ENCODE measurements at regions not wholly inside any gene's neighbourhood (a gene's known extent, or its start where the extent isn't known, plus 50 kb on each side); places are given as distances from the start of the nearest gene placed in this dataset.

- TF ChIP-seq CTCF (conservative IDR thresholded peaks at IDR 0.05) = no peak
- H3K27ac ChIP-seq = no peak overlapping the region
Observed at GRCh38 chr5:75975496-75975895, 107.7 kb upstream of the SV2C start.

DNA sequence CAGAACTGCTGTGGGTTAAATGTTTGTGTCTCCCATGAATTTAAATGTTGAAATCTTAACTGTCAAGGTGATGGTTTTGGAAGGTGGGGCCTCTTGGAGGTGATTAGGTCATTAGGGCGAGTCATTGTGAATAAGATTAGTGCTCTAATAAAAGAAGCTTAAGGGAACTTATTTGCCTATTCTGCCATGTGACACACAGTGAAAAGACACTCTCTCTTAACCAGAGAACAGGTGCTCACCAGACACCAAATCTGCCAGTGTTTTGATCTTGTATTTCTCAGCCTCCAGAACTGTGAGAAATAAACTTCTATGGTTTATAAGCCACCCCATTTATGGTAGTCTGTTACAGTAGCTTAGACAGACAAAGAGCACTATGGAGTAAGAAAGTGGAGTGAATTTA lies 117.9 kb upstream of the SV2C start:
- TF ChIP-seq CTCF (conservative IDR thresholded peaks at IDR 0.05) = no peak
- H3K27ac ChIP-seq = no peak overlapping the region

- TF ChIP-seq CTCF (conservative IDR thresholded peaks at IDR 0.05) = no peak
- H3K27ac ChIP-seq = no peak overlapping the region
Observed at GRCh38 chr5:75964008-75964407, 119.2 kb upstream of the SV2C start.

DNA sequence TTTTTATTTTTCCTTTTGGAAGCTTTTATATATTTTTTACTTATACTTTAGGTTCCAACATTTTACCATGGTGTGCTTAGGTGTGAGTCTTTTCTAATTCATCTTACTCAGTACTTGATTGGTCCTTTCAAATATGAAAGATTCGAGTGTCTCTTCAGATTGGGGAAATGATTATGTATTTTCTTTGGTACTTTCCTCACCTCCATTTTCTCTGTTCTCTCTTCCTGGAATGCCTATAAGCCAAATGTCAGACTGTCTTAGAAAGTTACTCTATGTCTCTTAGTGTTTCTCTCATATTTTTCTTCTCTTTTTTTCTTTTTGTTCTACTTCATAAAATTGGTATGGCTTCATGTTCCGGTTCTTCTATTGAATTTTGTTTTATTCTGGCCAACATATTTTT lies 119.6 kb upstream of the SV2C start:
- TF ChIP-seq CTCF (conservative IDR thresholded peaks at IDR 0.05) = no peak
- H3K27ac ChIP-seq = no peak overlapping the region

DNA sequence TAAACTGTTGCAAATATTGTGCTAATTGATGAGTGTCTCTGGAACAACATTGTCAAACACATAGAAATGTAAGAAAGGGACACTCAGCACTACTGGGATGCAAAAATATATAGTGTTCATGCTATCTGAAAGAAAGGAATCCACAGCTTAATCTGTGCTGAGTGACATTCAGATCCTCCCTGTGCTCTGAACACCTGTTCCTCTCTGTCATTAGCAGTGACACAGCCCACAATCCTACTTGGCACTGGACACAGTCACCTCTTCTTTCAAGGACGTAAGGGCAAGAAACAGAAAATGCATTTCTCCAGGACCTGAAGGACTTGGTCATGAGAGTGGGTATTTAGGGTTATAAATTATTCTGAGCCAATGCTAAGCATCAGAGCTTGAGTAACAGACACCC lies 121.4 kb upstream of the SV2C start:
- no peak overlapping the region for H3K27ac ChIP-seq
- TF ChIP-seq CTCF (conservative IDR thresholded peaks at IDR 0.05) = no peak

GRCh38 chr5:75960129-75960528 lies 123.1 kb upstream of the SV2C start:
- TF ChIP-seq CTCF (conservative IDR thresholded peaks at IDR 0.05) = no peak
- no peak overlapping the region for H3K27ac ChIP-seq

DNA sequence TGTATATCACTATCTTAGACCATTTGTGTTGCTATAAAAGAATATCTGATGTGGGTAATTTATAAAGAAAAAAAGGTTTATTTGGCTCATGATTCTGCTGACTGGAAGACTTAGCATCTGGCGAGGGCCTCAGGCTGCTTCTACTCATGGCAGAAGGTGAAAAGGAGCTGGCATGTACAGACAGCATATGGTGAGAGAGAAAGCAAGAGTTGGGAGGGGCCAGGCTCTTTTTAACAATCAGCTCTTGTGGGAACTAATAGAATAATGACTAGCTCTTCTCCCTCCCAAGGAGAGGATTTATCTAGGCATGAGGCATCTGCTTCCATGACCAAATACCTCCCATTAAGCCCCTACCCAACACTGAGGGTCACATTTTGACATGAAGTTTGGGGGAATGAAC lies 130.2 kb upstream of the SV2C start:
- no peak overlapping the region for H3K27ac ChIP-seq
- TF ChIP-seq CTCF (conservative IDR thresholded peaks at IDR 0.05) = no peak

DNA sequence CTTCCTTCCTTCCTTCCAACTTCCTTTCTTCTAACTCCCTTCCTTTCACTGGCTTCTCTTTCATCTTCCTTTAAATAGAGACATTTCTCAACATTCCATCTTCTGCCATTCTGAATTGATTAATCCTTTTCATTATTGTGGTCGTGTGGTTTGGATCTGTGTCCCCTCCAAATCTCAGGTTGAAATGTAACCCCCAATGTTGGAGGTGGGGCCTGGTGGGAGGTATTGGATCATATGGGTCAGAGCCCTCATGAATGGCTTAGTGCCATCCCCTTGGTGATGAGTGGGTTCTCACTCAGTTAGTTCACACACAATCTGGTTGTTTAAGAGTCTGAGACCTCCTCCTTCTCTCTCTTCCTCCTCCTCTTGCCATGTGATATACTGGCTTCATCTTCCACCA lies 130.9 kb upstream of the SV2C start:
- TF ChIP-seq CTCF (conservative IDR thresholded peaks at IDR 0.05) = no peak
- H3K27ac ChIP-seq = no peak overlapping the region
